ENCODE measurements at regions not wholly inside any gene's neighbourhood (a gene's known extent, or its start where the extent isn't known, plus 50 kb on each side); places are given as distances from the start of the nearest gene placed in this dataset.

- DNase-seq (ENCODE audit: low read depth in 2 of 3, low spot score in 2 of 3): no peak
Measured at GRCh38 chr6:47091886-47092668, 49.9 kb upstream of the ADGRF1 start.
